BE2C (cell line): ENCODE measurements at regions not wholly inside any gene's neighbourhood (a gene's known extent, or its start where the extent isn't known, plus 50 kb on each side); places are given as distances from the start of the nearest gene placed in this dataset.

ENCODE experiments used
- DNase-seq: peaks from one replicate; pipeline ENCODE4 v3.0.0-alpha.2; 2020
- H3K27me3 ChIP-seq: fragments of 250-450 bp; sonication (Bioruptor Pico); 2 replicates; pipeline ENCODE4 v1.5.1; 2020; ENCODE audit warnings: mild to moderate bottlenecking
- H3K36me3 ChIP-seq: fragments of 250-450 bp; sonication (Bioruptor Pico); 2 replicates; pipeline ENCODE4 v1.5.1; 2020; ENCODE audit warnings: mild to moderate bottlenecking
- H3K4me1 ChIP-seq: fragments of 250-450 bp; sonication (Bioruptor Pico); 2 replicates; pipeline ENCODE4 v1.5.1; 2020
- H3K4me3 ChIP-seq: 2 replicates; pipeline ENCODE4 v1.5.1; 2011; ENCODE audit warnings: low read depth, low read length
- H3K9me3 ChIP-seq: fragments of 250-450 bp; sonication (Bioruptor Pico); 2 replicates; pipeline ENCODE4 v1.5.1; 2020
- CTCF ChIP-seq: IDR thresholded peaks from 2 replicates; pipeline ENCODE4 v1.5.1; 2012; ENCODE audit warnings: mild to moderate bottlenecking, low read depth, low read length

DNA sequence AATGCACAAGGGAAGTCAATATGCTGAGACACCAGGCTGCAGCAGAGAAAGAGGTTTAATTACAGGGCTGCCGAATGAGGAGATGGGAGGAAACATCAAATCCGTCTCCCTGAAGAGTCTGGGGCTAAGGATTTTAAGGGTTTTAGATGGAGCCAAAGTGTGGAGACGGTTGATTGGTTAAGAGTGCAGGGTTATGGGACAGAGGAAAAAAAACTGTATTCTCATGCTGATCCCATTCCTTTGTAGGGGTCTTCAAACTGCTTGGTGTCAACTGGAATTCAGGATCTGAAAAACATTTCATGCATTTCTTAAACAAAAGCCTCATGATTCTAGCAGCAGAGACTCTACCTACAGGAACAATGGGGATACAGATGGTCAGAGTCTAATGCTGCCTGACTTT lies 96.1 kb upstream of the SYNDIG1 start:
- Histone ChIP-seq H3K4me3 (no peak overlapping the region), H3K36me3 (no peaks in the 10 kb centered on the region), H3K27me3 (no peaks in the 10 kb centered on the region), H3K9me3 (no peaks in the 10 kb centered on the region), H3K4me1 (no peaks in the 10 kb centered on the region; the same call in 1 of the 2 replicates)
- DNase-seq: no peak
- TF ChIP-seq CTCF: no peak

DNA sequence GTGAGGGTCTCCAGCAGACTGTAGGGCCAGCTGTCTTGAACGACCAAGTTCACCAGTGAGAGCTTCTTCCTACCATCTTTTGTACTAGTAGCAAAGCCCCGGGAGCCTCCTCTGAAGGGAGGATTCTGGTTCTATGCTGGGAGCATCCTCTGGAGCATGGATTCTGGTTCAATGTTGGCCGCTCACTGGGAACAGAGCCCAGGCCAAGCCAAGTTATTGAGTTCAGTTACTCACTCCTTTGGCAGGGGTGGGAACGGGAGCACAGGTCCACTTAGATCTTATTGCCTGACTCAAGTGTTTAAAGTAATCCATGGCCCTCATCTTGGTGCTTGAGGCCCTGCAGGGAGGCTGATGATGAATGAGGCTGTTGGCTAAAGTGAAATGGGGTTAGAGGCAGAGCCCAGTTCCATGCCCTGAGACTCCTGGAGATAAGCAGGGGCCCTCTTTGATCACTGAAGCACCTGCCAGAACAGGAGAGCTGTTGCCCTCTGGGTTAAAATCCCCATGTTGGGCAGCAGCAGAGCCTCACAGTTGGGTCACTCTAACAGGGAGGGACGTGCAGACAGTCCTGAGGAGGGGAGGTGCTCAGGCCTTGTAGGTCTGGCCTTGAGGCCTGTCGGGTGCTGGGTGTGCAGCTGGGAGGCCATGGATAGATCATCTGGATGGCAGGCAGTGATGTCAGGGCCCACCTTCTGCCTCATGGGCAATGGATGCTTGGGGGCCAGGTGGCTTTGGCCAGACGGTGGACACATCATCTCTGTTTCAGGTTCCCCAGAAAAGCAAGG lies 98.3 kb upstream of the SYNDIG1 start:
- DNase-seq: no peak
- no peaks in the 10 kb centered on the region; the same call in 1 of the 2 replicates for H3K9me3 ChIP-seq
- H3K4me3 ChIP-seq: no peak overlapping the region
- TF ChIP-seq CTCF: no peak
- peaks cover 10% of the 10 kb centered on the region for H3K27me3 ChIP-seq
- H3K36me3 ChIP-seq: no peaks in the 10 kb centered on the region
- H3K4me1 ChIP-seq: no peaks in the 10 kb centered on the region

DNA sequence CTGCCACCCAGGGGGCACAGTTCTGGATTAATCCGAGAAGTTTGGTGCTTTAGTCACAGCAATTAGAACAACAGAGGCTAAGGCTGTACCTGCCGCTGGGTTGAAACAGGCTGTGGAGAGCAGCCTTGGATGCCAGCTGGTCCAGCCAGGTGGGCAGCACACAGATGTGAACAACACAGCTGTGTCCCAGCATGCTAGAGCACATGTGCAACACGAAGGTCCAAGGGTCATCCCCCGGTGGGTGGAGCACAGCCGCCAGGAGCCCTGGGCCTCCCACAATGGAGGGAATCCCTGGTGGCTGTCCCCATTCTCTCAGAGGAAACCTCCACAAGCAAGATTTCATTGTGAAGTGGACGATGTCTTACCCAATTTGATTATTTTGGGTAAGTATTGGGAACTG lies 99.2 kb upstream of the SYNDIG1 start:
- peaks cover 10% of the 10 kb centered on the region for H3K27me3 ChIP-seq
- DNase-seq: no peak
- H3K4me3 ChIP-seq: no peak overlapping the region
- no peaks in the 10 kb centered on the region for H3K4me1 ChIP-seq
- no peak for TF ChIP-seq CTCF
- no peaks in the 10 kb centered on the region for H3K36me3 ChIP-seq
- no peaks in the 10 kb centered on the region; the same call in 1 of the 2 replicates for H3K9me3 ChIP-seq

GRCh38 chr20:24368253-24368652 lies 101.2 kb upstream of the SYNDIG1 start:
- DNase-seq: no peak
- TF ChIP-seq CTCF: no peak
- H3K4me1 ChIP-seq: no peaks in the 10 kb centered on the region
- no peak overlapping the region for H3K4me3 ChIP-seq
- H3K9me3 ChIP-seq: no peaks in the 10 kb centered on the region; the same call in 1 of the 2 replicates
- peaks cover 10% of the 10 kb centered on the region for H3K27me3 ChIP-seq
- H3K36me3 ChIP-seq: no peaks in the 10 kb centered on the region

GRCh38 chr20:24366336-24367004 lies 103.0 kb upstream of the SYNDIG1 start:
- Histone ChIP-seq H3K4me3 (no peak overlapping the region), H3K9me3 (peaks cover 3% of the 10 kb centered on the region), H3K36me3 (no peaks in the 10 kb centered on the region), H3K4me1 (no peaks in the 10 kb centered on the region), H3K27me3 (peaks cover 10% of the 10 kb centered on the region)
- no peak for DNase-seq
- TF ChIP-seq CTCF: no peak

DNA sequence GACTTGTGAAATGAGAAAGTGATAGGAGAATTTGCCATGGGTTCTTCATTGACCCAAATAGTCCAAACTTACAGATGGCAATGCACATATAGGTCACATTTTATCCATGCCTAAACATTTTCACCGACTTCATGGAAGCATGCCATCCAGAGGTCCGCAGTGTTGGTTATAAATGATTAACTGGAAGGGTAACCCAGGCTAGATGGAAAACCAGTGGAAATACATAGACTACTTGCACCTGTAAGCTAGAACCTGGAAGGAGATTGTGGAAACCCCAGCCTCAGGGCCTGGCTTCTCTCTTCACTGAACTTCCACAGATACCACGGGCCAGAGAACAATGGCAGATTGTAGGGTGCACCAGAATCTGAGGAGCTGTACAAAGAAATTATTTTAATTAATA lies 103.8 kb upstream of the SYNDIG1 start:
- no peak for TF ChIP-seq CTCF
- Histone ChIP-seq H3K4me3 (no peak overlapping the region), H3K36me3 (no peaks in the 10 kb centered on the region), H3K27me3 (peaks cover 10% of the 10 kb centered on the region), H3K4me1 (no peaks in the 10 kb centered on the region), H3K9me3 (peaks cover 3% of the 10 kb centered on the region)
- no peak for DNase-seq
